NCI-H345 treated with DMSO at 0.1 percent for 48 hours (cell line): ENCODE measurements at regions not wholly inside any gene's neighbourhood (a gene's known extent, or its start where the extent isn't known, plus 50 kb on each side); places are given as distances from the start of the nearest gene placed in this dataset.

Experiments
- DNase-seq: peaks from one replicate; lab custom pipeline; 2025; ENCODE audit not compliant: unreplicated experiment; lab: John Stamatoyannopoulos, UW

- no peak for DNase-seq
Measured at GRCh38 chr19:31402529-31403316, 53.5 kb upstream of the TSHZ3 start.

- no peak for DNase-seq
Measured at GRCh38 chr19:31406106-31406505, 56.9 kb upstream of the TSHZ3 start.

- DNase-seq = no peak
Measured at GRCh38 chr19:31408460-31409124, 59.4 kb upstream of the TSHZ3 start.

DNA sequence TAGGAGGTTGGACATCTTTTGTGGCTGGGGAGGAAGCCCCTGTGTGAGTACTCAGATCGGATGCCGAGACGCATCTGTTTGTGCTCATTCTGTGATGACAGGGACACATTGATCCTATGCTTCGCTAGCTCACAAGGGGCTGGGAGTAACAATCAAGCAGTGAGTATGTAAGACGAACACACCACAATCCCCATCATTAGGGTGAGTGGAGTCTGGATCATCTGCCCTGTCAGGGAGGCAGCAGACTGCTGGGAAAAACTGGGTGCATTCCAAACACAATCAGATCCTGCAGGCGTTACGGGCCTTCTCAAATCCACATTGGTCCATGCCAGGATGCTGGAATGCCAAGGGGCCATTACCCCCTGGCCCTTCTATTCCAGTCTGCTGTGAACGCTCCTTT is 64.1 kb upstream of the TSHZ3 start:
- DNase-seq = no peak

DNA sequence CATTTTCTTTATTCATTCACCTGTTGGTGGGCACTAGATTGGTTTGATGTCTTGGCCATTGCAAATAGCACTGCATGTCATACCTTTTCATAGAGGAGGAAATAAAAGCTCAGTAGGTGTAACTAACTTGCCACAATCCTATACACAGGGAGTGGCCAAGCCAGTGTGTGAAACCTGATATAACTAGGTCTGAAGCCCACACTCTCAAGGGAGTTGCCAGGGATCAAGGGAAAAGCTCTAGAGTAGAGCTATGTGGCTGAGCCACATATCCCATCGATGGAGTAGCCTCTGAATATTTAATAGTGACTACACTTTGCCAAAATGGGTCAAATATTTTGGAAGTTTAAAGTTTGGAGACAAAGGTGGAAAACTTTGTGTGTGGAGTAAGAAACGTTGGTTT is 66.1 kb upstream of the TSHZ3 start:
- DNase-seq = no peak

- no peak for DNase-seq
Measured at GRCh38 chr19:31416548-31416947, 67.3 kb upstream of the TSHZ3 start.

GRCh38 chr19:31418055-31418454 is 68.8 kb upstream of the TSHZ3 start:
- DNase-seq = no peak

- DNase-seq = no peak
Measured at GRCh38 chr19:31418692-31419430, 69.6 kb upstream of the TSHZ3 start.

DNA sequence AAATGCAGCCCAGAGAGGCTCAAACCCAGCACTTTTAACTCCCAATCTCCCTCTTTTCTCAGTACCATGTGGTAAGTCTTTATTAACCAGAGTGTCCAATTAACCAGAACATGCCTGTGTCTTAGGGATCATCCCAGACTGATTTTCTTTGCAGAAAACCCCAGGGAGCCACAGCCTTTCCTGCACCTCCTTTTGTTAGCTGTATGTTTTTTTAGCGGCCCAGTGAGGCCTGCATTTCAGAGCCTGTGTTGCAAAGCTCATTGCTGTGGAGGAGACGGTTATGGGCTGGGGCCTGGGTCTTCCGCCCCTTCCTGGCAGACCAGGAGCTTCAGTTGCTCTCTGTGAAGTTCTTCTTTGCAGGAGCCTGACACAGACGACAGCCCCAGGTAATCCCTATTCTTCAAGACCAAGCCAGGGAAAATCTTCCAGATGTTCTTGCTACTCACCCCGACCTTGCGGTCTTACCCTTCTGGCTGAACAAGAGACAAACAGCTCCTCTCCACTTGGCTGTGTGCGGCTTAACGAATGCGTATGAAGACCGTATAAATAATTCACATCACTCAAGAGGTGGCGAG is 70.7 kb upstream of the TSHZ3 start:
- no peak for DNase-seq

GRCh38 chr19:31421082-31421481 is 71.8 kb upstream of the TSHZ3 start:
- DNase-seq = no peak

- no peak for DNase-seq
Measured at GRCh38 chr19:31421856-31422255, 72.6 kb upstream of the TSHZ3 start.

- DNase-seq = no peak
Measured at GRCh38 chr19:31423896-31424295, 74.7 kb upstream of the TSHZ3 start.

DNA sequence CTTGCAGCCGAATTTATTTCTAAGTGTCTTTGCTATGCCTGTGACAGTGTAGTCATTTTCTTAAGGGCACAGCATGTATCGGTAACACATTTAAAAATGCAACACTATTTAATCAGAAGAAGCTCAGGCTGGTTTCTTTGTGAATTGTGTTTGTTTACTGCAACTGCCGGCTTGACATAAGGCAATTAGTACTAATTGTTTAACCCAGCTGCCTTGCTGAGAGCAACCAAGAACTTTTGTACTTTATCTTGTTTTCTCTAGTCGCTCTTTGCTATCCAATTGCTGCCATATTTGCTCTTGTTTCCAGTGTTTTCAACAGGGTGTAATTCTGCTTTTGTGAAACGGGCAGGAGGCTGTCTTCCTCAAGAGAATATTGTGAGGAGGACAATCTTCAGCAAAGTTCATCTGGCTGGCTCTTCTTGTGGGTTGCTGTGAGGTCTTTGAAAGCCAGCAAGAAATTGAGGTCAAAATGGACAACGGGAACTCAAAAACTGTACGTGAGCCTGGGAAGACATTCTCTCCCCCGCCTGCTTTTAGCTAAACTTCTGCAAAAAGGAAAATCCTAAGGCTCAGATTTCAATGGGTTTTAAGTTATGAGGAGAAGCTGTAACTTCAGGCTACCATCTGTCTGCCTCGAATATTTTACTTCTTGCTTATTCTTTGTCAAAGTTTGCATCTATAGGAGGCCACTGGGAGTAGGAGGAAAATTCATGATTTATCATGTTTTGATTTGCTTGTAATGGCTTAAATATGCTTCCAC is 75.8 kb upstream of the TSHZ3 start:
- no peak for DNase-seq

GRCh38 chr19:31427857-31428256 is 78.6 kb upstream of the TSHZ3 start:
- DNase-seq = no peak

DNA sequence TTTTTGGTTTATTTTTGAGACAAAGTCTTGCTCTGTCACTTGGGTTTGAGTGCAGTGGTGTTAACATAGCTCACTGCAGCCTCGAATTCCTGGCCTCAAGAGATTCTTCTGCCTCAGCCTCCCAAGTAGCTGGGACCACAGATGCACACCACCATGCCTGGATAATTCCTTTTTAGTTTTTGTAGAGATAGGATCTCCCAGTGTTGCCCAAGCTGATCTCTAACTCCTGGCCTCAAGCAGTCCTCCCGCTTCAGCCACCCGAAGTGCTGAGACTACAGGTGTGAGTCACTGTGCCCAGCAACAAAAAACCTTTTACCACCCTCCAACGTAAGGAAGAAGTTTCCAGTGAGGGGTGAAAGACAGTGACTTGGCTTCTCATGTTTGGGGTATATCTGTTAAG is 81.1 kb upstream of the TSHZ3 start:
- no peak for DNase-seq

- DNase-seq = no peak
Measured at GRCh38 chr19:31432201-31432810, 83.1 kb upstream of the TSHZ3 start.

- no peak for DNase-seq
Measured at GRCh38 chr19:31436121-31436776, 87.0 kb upstream of the TSHZ3 start.

DNA sequence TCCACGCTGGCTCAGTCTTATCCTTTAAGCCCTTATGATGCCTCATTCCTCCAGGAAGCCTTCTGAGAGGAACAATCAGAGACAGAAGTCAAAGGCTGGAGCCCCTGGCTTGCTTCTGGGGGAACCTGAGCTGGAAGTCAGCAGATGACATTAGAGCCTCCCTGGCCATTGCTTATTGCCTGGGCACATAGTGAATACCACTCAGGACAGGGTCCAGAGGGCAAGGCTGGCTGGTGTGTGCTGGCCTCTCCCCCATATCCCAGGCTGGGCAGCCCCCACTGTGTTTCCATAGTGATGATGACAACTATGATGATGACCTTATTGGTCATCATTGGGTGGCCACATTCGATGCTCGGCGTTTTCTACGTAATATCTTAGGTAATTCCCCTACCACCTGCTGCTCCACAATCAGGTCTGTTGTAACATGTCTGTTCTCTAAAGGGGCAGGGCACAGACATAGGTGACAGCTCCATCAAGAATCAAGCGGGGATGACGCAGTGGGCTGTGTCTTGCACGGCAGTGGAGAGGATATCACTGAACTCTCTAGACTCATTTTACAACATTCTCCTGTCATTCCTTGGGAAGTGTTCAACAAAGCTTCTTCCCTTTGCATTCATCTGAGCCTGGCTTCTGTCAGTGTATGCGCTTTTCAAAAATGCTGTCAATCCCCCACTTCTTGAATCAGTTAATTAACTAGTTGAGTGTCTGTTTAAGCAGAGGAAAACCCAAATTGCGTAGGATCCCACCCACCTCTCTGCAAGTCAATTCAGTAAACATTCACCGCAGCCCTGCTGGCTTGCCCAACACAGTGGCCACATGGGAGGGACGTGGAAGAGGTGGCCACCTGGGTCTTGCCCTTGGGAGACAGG is 89.4 kb upstream of the TSHZ3 start:
- no peak for DNase-seq

DNA sequence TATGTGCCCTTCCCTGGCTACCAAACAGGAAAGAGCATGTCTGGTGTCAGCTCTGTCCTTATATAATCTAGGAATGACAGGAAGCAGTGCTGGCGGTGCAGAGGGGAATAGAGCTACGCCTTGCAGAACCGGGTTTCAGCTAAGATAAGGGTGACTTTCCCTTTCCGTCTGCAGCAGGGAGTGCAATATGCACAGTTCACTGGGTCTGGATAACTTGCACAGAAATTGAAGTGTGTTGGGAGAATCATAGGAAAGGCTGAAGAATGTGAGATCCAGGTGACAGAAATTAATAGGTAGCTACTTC is 90.0 kb upstream of the TSHZ3 start:
- no peak for DNase-seq
